ENCODE measurements at regions not wholly inside any gene's neighbourhood (a gene's known extent, or its start where the extent isn't known, plus 50 kb on each side); places are given as distances from the start of the nearest gene placed in this dataset.

DNA sequence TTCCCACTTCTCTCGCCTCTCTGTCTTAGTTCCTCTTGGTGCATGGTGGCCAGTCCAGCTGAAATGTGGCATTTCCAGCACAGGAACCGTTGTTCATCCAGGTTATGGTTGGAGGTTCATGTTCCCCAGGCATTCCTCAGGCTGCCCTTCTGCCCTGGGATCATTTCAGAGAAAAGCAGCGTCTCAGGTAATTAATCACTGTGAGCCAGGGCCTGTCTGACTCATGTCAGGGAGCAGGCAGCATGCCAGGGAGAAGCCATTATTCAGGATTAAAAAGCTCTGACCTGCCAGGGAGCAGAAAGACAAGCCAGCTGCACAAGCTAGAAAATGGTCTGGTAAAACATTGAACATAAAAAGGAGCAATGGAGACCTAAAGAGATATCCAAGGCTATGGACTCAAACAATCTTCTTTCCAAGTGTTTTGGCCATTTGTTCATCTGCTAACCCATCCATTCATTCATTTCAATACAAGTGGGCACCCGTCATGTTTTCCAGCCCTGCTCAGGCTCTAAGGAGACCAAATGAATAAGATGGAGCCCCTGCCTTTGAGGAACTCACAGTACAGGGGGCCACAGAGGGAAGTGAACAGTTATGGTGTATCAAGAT, 241.4 kb downstream of the DRD1 start:
- DNase-seq (ENCODE audit: insufficient read length, low spot score) (peak; percentile 58), FAIRE-seq (peak; percentile 16)

DNA sequence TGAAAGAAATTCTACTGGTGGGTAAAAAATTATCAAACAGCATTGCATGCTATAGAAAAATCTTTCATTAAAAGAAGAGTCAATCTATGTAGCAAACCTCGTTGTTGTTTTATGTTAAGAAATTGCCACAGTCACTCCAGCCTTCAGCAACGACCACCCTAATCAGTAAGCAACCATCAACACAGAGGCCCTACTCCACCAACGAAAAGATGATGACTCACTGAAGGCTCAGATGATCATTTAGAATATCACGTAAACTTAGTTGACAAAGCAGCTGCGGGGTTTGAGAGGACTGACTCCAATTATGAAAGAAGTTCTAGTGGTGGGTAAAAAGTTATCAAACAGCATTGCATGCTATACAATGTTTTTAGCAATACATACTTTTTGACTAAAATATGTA, 242.6 kb downstream of the DRD1 start:
- DNase-seq (ENCODE audit: insufficient read length, low spot score) (no peak), FAIRE-seq (peak; percentile 49)

DNA sequence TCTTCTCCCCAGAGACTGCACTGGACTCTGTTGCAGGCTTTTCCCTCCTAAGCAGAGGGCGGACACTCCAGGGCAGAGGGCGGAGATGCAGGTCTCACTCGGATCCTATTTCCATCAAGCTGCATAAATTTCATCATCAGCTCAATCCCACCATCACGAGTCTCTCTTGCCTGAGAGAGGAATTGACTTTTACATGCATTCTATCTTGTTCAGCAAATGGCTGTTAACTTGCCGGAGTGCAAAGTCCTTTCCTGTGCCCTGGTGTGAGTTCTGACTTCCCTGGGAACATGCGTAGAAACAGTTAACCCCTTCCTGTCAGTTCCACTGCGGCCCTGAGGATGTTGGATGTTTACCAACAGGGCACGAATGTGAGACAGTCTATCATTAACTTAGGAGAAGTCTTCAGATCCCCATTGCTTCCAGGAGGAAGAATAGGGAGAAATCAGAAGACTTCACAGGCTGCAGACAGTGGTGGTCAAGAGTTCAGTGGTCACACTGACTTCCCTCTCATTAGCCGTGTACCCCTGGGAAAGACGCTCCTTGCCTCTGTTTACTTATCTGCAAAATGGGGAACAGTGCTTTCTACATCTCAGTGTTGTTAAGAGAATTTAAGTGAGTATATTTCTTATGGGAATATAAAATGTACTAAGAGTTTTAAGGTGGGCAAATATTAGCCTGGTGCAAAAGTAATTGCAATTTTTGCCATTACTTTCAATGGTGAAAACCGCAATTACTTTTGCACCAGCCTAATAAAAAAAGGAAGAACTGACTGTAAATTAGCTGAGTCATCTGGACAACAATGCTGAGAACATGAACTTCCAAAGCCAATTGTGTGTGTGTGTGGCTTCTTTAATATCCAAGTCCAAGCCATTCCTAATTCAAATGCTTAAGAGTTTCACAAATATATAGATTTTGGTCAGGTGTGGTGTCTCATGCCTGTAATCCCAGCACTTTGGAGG, 248.0 kb downstream of the DRD1 start:
- FAIRE-seq (no peak), DNase-seq (ENCODE audit: insufficient read length, low spot score) (peak; percentile 18)

DNA sequence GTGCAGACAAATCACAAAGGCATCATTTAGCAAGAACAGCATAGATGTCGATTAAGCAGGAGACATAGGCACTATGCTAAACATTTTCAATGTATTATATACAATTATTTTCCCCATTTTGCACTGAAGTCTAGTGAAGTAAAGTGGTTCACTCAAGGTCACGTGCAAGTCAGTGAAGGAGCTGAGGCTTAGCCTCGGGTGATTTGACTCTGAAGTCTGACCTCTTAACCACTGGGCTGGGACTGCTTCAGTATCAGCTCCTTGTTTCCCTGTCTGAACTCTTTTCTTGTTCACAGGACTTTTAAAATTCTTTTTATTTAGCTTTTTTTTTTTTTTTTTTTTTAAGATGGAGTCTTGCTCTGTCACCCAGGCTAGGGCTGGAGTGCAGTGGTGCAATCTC, 262.7 kb downstream of the DRD1 start:
- no peak for FAIRE-seq
- DNase-seq (ENCODE audit: insufficient read length, low spot score), result no peak

DNA sequence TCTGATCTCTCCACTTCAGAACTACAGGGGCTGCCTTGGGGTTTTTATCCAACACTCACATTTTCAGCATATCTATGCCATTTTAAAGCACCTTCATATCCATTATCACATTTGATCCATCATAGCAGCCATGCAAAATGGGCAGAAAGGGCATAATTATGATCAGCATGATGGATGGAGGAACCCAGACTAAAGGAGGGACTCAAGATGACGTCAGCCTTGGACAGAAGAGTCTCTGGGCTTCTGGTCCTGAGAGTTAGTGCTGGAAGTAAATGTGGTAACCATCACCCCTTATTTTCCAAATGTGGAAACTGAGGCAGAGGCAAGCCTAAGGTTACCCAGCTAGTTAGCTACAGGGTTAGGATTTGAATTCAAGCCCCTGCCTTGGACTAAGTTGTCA, 273.1 kb downstream of the DRD1 start:
- no peak for FAIRE-seq

DNA sequence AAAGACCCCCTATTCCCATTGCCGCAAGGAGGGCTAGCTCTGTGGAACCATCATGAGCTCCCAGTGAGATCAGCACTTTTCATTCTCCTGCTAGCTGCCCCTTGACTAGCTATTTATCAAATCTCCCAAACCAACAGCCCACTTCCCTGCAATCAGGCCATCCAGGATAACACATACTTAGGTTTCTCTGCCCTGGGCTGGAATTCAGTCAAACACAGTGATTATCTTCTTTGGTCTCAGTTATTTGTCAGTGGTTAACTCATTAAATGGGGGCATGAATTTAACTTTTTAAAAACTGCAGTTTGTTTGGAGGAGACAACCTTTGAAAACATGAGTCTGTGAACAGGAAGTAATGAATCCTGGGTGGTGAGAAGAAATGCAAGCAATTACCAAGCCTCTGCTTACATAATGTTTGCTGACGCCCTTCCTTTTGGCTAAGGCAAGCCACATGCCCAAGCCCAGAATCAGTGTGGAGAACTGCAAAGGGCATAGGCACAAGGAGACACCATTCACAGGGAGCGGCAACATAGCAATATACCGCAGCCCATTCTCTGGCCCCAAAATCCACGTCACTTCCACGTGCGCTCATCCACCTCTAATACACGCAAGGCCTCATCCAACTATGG, 275.0 kb downstream of the DRD1 start:
- no peak for FAIRE-seq
- DNase-seq (ENCODE audit: insufficient read length, low spot score), result no peak

More for the DNA sequence above, 273.1 kb downstream of the DRD1 start:
- no peak for DNase-seq (ENCODE audit: insufficient read length, low spot score)

DNA sequence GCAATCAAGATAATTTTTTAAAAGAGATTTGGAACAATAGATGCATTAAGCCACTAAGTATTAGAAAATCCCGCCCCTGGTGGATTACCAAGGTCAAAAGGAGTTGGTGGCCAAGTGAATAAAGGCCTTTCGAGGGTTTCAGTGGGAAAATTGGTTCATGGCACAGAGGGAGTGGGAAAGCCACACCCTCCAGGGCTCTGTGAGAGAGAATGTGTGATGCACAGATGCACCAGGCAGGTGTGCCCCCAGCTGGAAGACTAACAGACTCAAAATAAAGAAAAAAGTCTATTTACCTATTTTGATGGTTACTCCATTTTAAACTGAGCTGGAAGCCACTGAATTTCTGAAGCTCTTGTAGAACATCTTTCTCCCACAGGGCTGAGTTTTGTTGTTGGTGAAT, 278.0 kb downstream of the DRD1 start:
- DNase-seq (ENCODE audit: insufficient read length, low spot score), result no peak
- no peak for FAIRE-seq

DNA sequence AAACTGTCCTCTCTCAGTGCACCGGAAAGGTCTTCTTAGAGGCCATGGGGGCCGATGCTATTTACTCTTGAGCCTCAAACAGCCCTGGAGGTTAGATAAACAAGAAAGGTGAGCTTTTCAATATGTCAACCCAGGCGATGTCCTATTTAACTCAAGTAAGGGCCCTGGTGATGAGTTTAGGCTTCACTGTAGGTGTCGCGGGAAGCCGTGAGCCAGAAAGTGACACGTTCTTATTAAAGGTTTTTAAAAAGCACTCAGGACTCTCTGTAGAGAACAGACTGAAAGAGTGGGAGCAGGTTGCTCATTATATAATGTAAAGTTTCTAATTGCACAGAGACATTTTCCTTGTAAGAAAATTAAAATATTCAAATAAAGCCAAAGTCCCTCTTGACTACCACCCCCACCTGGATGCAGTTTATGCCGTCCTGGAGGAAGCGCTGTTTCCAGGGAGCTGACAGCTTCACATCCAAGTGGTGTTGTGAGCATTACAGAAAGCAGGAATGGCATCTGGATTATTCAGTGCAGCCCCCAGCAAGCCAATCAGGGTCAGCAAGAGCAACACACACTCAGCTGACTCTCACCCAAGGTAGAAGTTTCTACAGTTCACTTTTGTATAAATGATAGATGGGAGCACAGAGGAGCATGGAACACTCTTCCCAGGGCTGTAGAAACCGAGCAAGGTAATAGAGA, 280.3 kb downstream of the DRD1 start:
- FAIRE-seq, result no peak
- no peak for DNase-seq (ENCODE audit: insufficient read length, low spot score)

DNA sequence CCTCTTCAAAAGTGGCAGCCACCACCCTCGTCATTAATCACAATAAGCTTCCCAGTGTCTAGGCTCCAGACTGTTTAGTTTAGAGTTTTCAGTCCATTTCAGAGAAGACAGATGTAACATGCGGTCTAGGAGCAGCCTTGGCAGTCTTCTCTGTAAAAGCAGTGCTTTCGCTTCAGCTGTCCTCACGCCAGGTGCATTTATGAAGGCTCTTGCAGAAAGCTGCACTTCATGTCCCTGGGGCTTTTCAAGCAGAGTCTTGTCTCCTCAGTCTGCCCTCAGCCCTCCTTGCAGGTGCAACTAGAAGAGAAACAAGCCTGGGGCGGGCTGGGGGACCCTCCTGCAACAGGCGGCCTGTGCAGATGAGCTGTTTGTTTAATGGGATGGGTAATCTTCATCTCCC, 281.9 kb downstream of the DRD1 start:
- no peak for DNase-seq (ENCODE audit: insufficient read length, low spot score)
- no peak for FAIRE-seq

DNA sequence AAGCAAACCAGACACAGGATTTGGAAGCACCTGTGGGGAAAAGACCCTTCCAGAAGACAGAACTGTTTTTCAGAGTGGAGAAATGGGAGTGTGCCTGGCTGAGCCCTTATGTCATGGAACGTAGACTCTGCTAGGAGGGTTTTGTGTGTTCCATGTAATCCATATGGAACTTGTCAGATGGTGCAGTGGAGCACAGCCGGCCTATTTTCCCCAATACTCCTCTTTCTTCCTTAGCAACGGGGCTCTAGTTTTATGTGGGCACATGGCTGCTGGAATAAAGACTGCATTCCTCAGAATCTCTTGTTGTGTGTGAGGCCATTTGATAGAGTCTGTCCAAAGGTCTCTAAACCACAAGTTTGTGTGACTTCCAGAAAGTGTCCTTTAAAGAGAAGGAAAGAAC, 284.0 kb downstream of the DRD1 start:
- FAIRE-seq, result no peak
- DNase-seq (ENCODE audit: insufficient read length, low spot score), result no peak

DNA sequence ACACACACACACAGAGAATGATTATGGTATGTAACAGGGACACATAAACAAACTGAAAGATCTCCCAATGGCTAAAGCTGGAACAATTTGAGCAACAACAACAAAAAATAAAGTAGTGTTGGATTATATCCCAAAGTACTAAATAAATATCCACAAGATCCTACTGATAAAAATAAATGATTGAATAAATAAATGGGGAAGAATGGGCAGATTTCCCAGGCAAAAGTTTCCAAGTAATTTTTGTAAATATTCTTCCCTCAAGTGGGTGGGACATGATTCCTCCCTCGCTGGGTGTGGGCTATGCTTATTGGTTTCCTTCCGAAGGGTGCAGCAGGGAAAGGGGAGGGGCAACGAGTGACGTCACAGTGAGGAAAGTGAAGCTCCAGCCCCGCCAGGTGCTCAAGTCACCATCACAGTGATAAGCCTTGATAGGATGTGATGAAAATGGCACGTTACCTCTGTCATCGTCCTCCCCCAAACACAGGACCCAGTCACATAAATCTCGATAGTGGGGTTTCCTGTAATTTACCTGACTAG, 295.3 kb downstream of the DRD1 start:
- DNase-seq (ENCODE audit: insufficient read length, low spot score), result no peak

DNA sequence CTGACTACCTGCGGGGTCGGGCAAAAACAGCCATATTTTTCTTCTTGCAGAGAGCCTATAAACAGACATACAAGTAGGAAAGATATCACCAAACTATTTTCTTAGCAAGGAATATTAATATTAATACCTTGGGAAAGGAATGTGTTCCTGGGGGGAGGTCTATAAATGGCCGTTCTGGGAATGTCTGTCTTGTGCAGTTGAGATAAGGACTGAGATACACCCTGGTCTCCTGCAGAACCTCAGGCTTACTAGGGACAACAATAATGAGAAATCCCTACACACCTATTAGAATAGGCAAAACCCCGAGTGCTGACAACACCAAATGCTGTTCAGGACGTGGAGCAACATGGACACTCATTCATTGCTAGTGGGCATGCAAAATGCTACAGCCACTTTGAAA, 297.2 kb downstream of the DRD1 start:
- DNase-seq (ENCODE audit: insufficient read length, low spot score) (no peak), FAIRE-seq (no peak)

More for the DNA sequence above, 295.3 kb downstream of the DRD1 start:
- no peak for FAIRE-seq

DNA sequence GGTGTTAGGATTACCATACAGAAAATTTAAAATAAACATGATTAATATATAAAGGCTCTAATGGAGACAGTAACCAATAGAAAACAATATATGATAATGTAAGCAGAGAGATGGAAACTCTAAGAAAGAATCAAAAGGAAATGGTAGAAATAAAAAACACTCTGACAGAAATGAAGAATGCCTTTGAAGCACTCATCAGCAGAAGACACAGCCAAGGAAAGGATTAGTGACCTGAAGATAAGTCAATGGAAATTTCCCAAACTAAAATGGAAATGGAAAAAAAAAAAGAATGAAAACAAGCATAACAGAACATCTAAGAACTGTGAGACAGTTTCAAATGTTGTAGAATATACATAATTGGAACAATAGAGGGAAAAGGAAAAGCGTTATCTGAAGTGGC, 302.6 kb downstream of the DRD1 start:
- DNase-seq (ENCODE audit: insufficient read length, low spot score) (no peak), FAIRE-seq (no peak)

DNA sequence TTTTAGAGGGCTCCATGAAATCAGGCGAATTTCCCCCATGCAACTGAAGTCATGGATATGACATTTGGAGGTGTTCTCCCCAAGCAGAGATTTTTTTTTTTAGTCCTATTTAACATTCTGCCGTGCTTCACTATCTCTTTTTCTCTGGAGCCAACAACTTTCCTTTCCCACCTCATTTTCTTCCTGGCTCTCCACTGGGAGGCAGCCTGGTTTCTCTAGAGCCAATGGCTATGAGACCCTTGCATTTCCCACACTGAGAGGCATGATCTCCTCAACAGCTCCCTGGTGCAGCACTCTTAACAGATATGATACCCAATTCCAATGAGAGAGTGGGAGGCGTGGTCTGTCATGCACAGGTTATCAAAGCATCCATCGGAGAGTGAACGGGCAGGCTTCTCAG, 310.8 kb downstream of the DRD1 start:
- FAIRE-seq, result no peak

DNA sequence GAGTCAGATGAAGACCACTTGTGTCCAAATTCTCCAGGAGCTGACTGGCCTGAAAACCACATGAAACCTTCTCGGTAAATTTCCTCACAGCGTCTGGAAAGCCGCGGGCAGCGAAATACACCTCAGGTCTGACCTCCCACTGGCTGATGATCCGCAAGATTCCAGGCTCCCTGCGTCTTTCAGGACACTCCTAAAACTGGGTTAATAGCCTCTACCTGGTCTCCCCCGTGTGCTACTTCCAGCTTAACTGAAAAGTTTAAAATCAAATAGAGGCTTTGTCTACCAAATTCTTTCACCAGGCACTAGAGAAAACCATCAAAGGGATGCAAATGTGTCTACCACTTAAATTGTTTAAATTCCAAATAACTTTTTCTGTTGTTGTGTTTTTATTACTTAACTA, 312.6 kb downstream of the DRD1 start:
- FAIRE-seq, result no peak
- DNase-seq (ENCODE audit: insufficient read length, low spot score), result no peak

More for the DNA sequence above, 310.8 kb downstream of the DRD1 start:
- DNase-seq (ENCODE audit: insufficient read length, low spot score), result no peak

DNA sequence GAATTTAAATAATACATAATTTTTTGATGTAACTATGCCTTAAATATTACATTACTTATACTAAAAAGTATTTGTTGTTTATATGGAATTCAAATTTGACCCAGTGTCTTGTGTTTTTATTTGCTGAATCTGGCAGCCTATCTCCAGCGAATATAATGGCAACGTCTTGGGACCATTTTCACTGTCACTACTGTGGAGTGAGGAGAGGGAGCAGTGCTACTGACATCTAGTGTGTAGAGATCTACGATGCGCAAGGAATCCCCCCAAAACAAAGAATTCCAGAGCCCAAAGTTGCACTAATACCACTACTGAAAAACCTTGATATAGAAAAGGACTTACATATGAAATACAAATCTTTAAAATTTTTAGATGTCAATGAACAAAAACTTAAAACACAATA, 314.4 kb downstream of the DRD1 start:
- DNase-seq (ENCODE audit: insufficient read length, low spot score) (no peak), FAIRE-seq (no peak)

DNA sequence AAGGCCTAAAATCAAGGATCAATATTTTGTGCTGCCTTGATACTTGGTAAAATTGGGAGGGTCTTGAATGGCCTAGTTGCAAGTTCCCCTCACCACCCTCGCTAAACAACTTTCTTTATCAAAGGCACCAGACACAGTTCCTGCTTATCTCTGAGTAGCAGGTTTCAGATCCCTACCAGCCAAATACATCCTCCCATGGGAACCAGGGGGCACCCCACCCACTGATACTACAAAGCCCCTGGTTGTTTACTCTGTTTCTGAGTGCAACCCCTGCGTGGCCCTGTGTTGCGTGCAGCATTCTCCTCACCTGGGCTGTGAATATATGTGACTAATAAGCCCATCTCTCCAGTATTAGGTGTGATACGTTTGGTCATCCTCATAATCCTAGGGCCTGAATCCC, 314.9 kb downstream of the DRD1 start:
- FAIRE-seq (no peak), DNase-seq (ENCODE audit: insufficient read length, low spot score) (no peak)

DNA sequence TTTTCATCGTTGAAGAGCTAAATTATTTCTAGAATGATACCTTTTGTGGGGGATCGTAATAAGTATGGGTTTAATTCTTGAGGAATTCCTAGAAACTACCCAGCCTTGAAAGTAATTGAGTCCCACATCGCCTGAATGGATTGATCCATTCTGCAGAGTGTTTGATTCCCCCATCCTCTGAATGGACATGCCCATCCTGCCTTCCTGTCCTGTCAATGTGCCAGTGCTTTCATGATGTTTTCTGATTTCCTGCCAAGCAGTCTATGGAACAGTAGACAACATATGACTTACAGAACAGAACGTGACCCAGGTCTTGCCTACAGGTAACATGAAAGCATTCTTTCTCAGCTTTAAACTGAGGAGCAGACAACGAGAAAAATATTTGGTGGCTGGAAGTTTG, 319.2 kb downstream of the DRD1 start:
- DNase-seq (ENCODE audit: insufficient read length, low spot score), result no peak
- FAIRE-seq, result no peak

DNA sequence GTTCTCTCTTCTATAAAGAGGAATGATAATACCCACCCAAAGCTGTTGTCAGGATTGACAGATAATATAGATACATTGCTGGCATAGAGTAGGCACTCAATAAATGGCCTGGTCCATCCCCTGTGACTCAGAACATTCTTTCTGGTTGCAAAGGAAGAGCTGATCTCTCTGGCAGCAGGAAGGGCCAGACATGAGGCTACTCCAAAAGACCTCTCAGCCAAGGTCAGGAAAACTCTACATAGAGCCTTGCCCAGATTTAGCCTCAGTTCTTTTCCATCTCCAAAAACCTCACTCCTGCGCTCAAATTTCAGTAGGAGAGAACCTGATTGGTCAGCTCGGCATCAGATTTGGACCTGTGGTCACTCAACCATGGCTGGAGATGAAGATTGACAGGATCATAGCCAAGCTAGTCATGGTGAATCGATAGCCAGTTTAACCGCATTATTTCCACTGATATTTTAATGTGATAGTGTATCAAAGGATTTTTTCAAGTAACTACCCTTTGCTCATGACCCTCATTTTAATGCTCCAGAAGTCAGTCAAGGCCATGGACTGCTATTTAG, 319.6 kb downstream of the DRD1 start:
- FAIRE-seq (no peak), DNase-seq (ENCODE audit: insufficient read length, low spot score) (no peak)

DNA sequence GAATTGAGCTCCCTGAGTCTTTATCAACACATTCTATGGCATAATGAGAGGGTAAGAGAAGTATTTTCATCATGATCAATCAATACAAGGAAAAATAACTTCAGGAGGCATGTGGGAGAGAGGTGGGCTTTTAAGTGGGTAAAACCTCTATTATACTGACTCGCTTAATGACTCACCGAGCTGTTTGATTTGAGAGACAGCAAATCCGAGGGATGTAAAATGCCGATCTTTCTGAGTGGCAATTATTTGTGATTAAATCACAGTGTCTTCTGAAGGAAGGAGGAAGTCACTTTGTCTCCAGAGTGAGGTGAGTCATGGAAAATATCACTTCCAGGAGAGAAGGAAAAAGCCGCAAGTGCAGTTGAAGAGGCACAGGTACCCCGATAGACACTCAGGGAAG, 320.4 kb downstream of the DRD1 start:
- no peak for FAIRE-seq
- no peak for DNase-seq (ENCODE audit: insufficient read length, low spot score)

DNA sequence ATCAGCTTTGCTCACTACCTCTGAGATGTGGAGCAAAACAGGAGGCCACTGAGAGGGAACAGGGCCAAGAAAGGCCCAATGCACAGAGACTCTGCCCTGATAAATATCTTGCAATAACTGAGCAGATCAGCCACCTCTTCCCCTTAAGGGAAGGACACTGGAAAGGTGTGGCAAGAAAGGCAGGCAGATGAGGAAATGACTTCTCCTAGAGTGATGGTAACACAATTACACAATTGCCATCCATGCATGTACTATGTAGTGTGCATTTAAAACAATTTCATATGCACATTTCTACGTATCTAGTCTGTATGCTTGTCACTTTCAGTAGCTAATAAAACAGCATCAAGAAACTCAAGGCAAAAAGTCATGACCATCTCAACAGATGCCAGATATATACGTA, 322.5 kb downstream of the DRD1 start:
- DNase-seq (ENCODE audit: insufficient read length, low spot score) (no peak), FAIRE-seq (no peak)

Measured in HTR-8/SVneo (cell line).